NCI-H82 treated with DMSO at 0.1 percent for 48 hours (cell line): ENCODE measurements at regions not wholly inside any gene's neighbourhood (a gene's known extent, or its start where the extent isn't known, plus 50 kb on each side); places are given as distances from the start of the nearest gene placed in this dataset.

Experiments used
- DNase-seq: peaks from one replicate; lab custom pipeline; 2025; ENCODE audit not compliant: unreplicated experiment; lab: John Stamatoyannopoulos, UW

- DNase-seq: no peak
Observed at GRCh38 chr4:108567831-108568230, 52.5 kb upstream of the RPL34 start.

- DNase-seq: no peak
Observed at GRCh38 chr4:108561116-108561515, 59.3 kb upstream of the RPL34 start.

- no peak for DNase-seq
Observed at GRCh38 chr4:108560616-108561015, 59.8 kb upstream of the RPL34 start.

- no peak for DNase-seq
Observed at GRCh38 chr4:108559911-108560310, 60.5 kb upstream of the RPL34 start.

GRCh38 chr4:108559068-108559793 is 61.1 kb upstream of the RPL34 start:
- no peak for DNase-seq

GRCh38 chr4:108556588-108557200 is 63.7 kb upstream of the RPL34 start:
- no peak for DNase-seq

GRCh38 chr4:108556166-108556565 is 64.2 kb upstream of the RPL34 start:
- no peak for DNase-seq

GRCh38 chr4:108555701-108556100 is 64.7 kb upstream of the RPL34 start:
- no peak for DNase-seq

- DNase-seq: no peak
Observed at GRCh38 chr4:108547682-108548081, 72.7 kb upstream of the RPL34 start.

- no peak for DNase-seq
Observed at GRCh38 chr4:108546728-108547127, 73.6 kb upstream of the RPL34 start.

- DNase-seq: no peak
Observed at GRCh38 chr4:108544481-108544880, 75.9 kb upstream of the RPL34 start.

- no peak for DNase-seq
Observed at GRCh38 chr4:108543359-108543968, 76.9 kb upstream of the RPL34 start.

- DNase-seq: no peak
Observed at GRCh38 chr4:108540536-108540935, 79.8 kb upstream of the RPL34 start.

GRCh38 chr4:108536577-108536976 is 83.8 kb upstream of the RPL34 start:
- DNase-seq: no peak

GRCh38 chr4:108535757-108536156 is 84.6 kb upstream of the RPL34 start:
- DNase-seq: no peak

GRCh38 chr4:108533876-108534275 is 86.5 kb upstream of the RPL34 start:
- DNase-seq: no peak

GRCh38 chr4:108533245-108533844 is 87.0 kb upstream of the RPL34 start:
- no peak for DNase-seq

- no peak for DNase-seq
Observed at GRCh38 chr4:108532738-108533137, 87.6 kb upstream of the RPL34 start.

- DNase-seq: no peak
Observed at GRCh38 chr4:108532187-108532586, 88.2 kb upstream of the RPL34 start.

- DNase-seq: no peak
Observed at GRCh38 chr4:108531461-108531860, 88.9 kb upstream of the RPL34 start.

- DNase-seq: no peak
Observed at GRCh38 chr4:108529984-108530905, 90.1 kb upstream of the RPL34 start.
